Stimulated activated effector memory CD8-positive, alpha-beta T cell treated with anti-CD3 and anti-CD28 coated beads, Interleukin-12 subunit alpha, Interleukin-12 subunit beta, amount 100 ng/mL, for 72 hours (primary cell): ENCODE measurements at regions not wholly inside any gene's neighbourhood (a gene's known extent, or its start where the extent isn't known, plus 50 kb on each side); places are given as distances from the start of the nearest gene placed in this dataset.

Experiments
- ATAC-seq: fragments of 150-1000 bp; cut with Tn5 transposase; 2 replicates; pipeline ENCODE4 v1.10.0; 2021
- DNase-seq, 2 donors: peaks; one replicate each; pipeline ENCODE4 v3.0.0; 2021 to 2022; ENCODE audit warnings: low spot score in 2 of 2
- H3K27ac Mint-ChIP-seq: one replicate; pipeline ENCODE4 v1.8.0; 2022; ENCODE audit warnings: mild to moderate bottlenecking, mixed read lengths
- H3K36me3 Mint-ChIP-seq: one replicate; pipeline ENCODE4 v1.8.0; 2022; ENCODE audit warnings: mild to moderate bottlenecking, mixed read lengths
- H3K4me1 Mint-ChIP-seq: one replicate; pipeline ENCODE4 v1.8.0; 2022; ENCODE audit warnings: mixed read lengths
- H3K4me3 Mint-ChIP-seq: one replicate; pipeline ENCODE4 v1.8.0; 2022; ENCODE audit warnings: mild to moderate bottlenecking, mixed read lengths
- H3K9me3 Mint-ChIP-seq: one replicate; pipeline ENCODE4 v1.8.0; 2022; ENCODE audit warnings: mixed read lengths

- Mint-ChIP-seq H3K36me3 (no peaks in the 10 kb centered on the region), H3K27ac (no peak overlapping the region), H3K9me3 (peaks cover 13% of the 10 kb centered on the region), H3K4me1 (no peaks in the 10 kb centered on the region), H3K4me3 (no peak overlapping the region)
- DNase-seq, result no peak
- no peak for ATAC-seq
Observed at GRCh38 chr2:40507432-40507831, 55.5 kb upstream of the SLC8A1 start.

DNA sequence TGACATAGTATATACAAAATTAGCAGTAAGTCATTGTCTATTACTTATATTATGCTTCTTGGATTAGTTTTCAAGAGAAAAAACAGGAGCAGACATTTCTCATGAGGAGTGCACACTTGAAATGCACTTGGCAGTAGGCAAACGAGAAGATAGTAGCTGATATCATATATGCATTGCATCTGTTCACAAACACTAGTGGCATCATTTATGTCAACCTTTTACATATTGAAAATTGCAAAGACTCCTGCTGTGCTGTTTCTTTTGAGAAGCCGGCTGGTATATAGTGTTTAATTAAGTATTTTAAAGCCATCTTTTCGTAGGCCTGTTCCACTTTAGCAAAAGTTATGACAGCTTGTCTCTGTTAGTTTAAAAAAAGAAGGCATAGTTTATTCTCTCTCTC is 58.4 kb upstream of the SLC8A1 start:
- Mint-ChIP-seq H3K27ac (no peak overlapping the region), H3K4me1 (no peaks in the 10 kb centered on the region), H3K36me3 (no peaks in the 10 kb centered on the region), H3K9me3 (peaks cover 11% of the 10 kb centered on the region), H3K4me3 (no peak overlapping the region)
- ATAC-seq (no peak), DNase-seq (no peak)

- H3K4me3 Mint-ChIP-seq, result no peak overlapping the region
- H3K27ac Mint-ChIP-seq, result no peak overlapping the region
- H3K9me3 Mint-ChIP-seq, result peaks cover 11% of the 10 kb centered on the region
- DNase-seq (no peak), ATAC-seq (no peak)
- no peaks in the 10 kb centered on the region for H3K4me1 Mint-ChIP-seq
- no peaks in the 10 kb centered on the region for H3K36me3 Mint-ChIP-seq
Observed at GRCh38 chr2:40511661-40512213, 59.8 kb upstream of the SLC8A1 start.

GRCh38 chr2:40512256-40512655 is 60.4 kb upstream of the SLC8A1 start:
- Mint-ChIP-seq H3K4me1 (no peaks in the 10 kb centered on the region), H3K27ac (no peak overlapping the region), H3K4me3 (no peak overlapping the region), H3K36me3 (no peaks in the 10 kb centered on the region), H3K9me3 (peaks cover 11% of the 10 kb centered on the region)
- ATAC-seq (no peak), DNase-seq (no peak)

GRCh38 chr2:40513201-40513600 is 61.3 kb upstream of the SLC8A1 start:
- DNase-seq, result no peak
- H3K4me1 Mint-ChIP-seq, result no peaks in the 10 kb centered on the region
- no peak for ATAC-seq

GRCh38 chr2:40516604-40517003 is 64.7 kb upstream of the SLC8A1 start:
- DNase-seq (no peak), ATAC-seq (no peak)
- H3K4me3 Mint-ChIP-seq, result no peak overlapping the region
- no peaks in the 10 kb centered on the region for H3K4me1 Mint-ChIP-seq
- peaks cover 9% of the 10 kb centered on the region for H3K9me3 Mint-ChIP-seq
- H3K27ac Mint-ChIP-seq, result no peak overlapping the region
- H3K36me3 Mint-ChIP-seq, result no peaks in the 10 kb centered on the region

More at GRCh38 chr2:40513201-40513600, 61.3 kb upstream of the SLC8A1 start:
- Mint-ChIP-seq H3K36me3 (no peaks in the 10 kb centered on the region), H3K27ac (no peak overlapping the region), H3K4me3 (no peak overlapping the region), H3K9me3 (peaks cover 11% of the 10 kb centered on the region)

GRCh38 chr2:40528564-40528963 is 76.7 kb upstream of the SLC8A1 start:
- H3K4me1 Mint-ChIP-seq, result no peaks in the 10 kb centered on the region
- H3K4me3 Mint-ChIP-seq, result no peak overlapping the region
- ATAC-seq (no peak), DNase-seq (no peak)
- H3K27ac Mint-ChIP-seq, result no peak overlapping the region
- no peaks in the 10 kb centered on the region for H3K36me3 Mint-ChIP-seq
- H3K9me3 Mint-ChIP-seq, result peaks cover 18% of the 10 kb centered on the region

- DNase-seq, result no peak
- no peaks in the 10 kb centered on the region for H3K36me3 Mint-ChIP-seq
- no peaks in the 10 kb centered on the region for H3K4me1 Mint-ChIP-seq
- H3K27ac Mint-ChIP-seq, result no peak overlapping the region
- ATAC-seq, result no peak
- peaks cover 20% of the 10 kb centered on the region for H3K9me3 Mint-ChIP-seq
- H3K4me3 Mint-ChIP-seq, result no peak overlapping the region
Observed at GRCh38 chr2:40531359-40531758, 79.5 kb upstream of the SLC8A1 start.

DNA sequence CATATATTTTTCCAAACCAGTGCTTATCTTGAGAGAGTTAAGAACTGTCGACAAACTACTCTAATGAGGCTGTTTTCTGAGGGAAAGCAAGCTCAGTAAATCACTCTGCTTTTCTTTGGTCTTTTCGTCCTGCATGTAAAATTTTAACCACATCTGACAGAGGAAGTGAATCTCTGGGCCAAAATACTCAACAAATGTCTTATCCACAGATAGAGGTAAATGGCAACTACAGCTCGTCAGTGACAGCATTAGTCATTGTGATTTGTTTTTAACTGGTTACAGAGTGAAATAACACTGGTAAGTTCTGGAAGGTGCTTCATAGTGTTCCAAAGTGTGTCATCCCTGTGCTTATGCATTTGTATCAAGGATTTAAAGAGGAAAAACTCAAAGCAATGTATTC is 82.6 kb upstream of the SLC8A1 start:
- Mint-ChIP-seq H3K4me1 (no peaks in the 10 kb centered on the region), H3K9me3 (peaks cover 12% of the 10 kb centered on the region), H3K36me3 (no peaks in the 10 kb centered on the region), H3K4me3 (no peak overlapping the region), H3K27ac (no peak overlapping the region)
- ATAC-seq (no peak), DNase-seq (no peak)

GRCh38 chr2:40535972-40536371 is 84.1 kb upstream of the SLC8A1 start:
- no peak for ATAC-seq
- H3K36me3 Mint-ChIP-seq, result no peaks in the 10 kb centered on the region
- no peak for DNase-seq
- H3K9me3 Mint-ChIP-seq, result peaks cover 12% of the 10 kb centered on the region
- H3K4me1 Mint-ChIP-seq, result no peaks in the 10 kb centered on the region
- no peak overlapping the region for H3K4me3 Mint-ChIP-seq
- no peak overlapping the region for H3K27ac Mint-ChIP-seq

GRCh38 chr2:40540026-40540425 is 88.1 kb upstream of the SLC8A1 start:
- no peak for DNase-seq
- Mint-ChIP-seq H3K9me3 (peaks cover 10% of the 10 kb centered on the region), H3K4me3 (no peak overlapping the region), H3K36me3 (no peaks in the 10 kb centered on the region), H3K4me1 (no peaks in the 10 kb centered on the region), H3K27ac (no peak overlapping the region)
- no peak for ATAC-seq

- Mint-ChIP-seq H3K4me3 (no peak overlapping the region), H3K27ac (no peak overlapping the region), H3K9me3 (peaks cover 17% of the 10 kb centered on the region), H3K4me1 (no peaks in the 10 kb centered on the region), H3K36me3 (no peaks in the 10 kb centered on the region)
- ATAC-seq (no peak), DNase-seq (no peak)
Observed at GRCh38 chr2:40543381-40543780, 91.5 kb upstream of the SLC8A1 start.

- no peaks in the 10 kb centered on the region for H3K4me1 Mint-ChIP-seq
- ATAC-seq (no peak), DNase-seq (no peak)
- H3K4me3 Mint-ChIP-seq, result no peak overlapping the region
- H3K36me3 Mint-ChIP-seq, result no peaks in the 10 kb centered on the region
- no peak overlapping the region for H3K27ac Mint-ChIP-seq
- peaks cover 17% of the 10 kb centered on the region for H3K9me3 Mint-ChIP-seq
Observed at GRCh38 chr2:40544072-40544471, 92.2 kb upstream of the SLC8A1 start.

GRCh38 chr2:40545645-40546044 is 93.8 kb upstream of the SLC8A1 start:
- DNase-seq (no peak), ATAC-seq (no peak)
- H3K9me3 Mint-ChIP-seq, result peaks cover 17% of the 10 kb centered on the region
- H3K4me1 Mint-ChIP-seq, result no peaks in the 10 kb centered on the region
- H3K27ac Mint-ChIP-seq, result no peak overlapping the region
- H3K4me3 Mint-ChIP-seq, result no peak overlapping the region
- no peaks in the 10 kb centered on the region for H3K36me3 Mint-ChIP-seq

DNA sequence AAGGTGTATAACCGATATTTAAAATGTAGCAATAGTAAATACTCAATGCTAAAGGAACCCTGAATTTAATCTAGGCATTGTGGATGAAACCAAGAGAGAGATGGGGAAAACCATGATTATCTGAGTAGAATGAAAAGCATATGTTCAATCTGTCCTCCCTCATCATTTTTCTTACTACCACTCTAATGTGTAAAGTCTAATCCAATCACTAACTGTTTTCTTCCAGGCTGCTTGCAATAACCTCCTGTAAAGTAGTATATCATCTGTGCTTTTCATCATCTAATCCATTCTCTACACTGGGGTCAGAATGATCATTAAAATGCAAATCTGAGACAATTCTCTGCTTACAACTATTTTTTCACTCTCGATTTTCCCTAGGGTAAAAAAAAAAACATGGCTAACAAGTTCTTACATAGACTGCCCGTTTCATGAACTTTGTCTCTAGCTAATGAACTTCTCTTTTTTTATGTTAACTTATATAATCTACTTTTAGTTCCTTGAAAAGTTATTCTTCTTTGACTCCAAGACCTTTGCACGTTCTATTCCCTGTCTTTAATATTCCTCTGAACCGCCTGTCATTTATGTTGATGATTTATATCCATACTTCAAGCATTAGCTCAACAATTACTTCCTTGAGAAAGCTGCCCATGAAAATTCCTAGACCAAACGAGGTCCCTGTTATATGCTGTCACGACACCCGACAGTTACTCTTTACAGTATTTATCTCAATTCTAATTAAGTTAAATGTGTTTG is 94.7 kb upstream of the SLC8A1 start:
- DNase-seq, result no peak
- Mint-ChIP-seq H3K36me3 (no peaks in the 10 kb centered on the region), H3K4me3 (no peak overlapping the region), H3K4me1 (no peaks in the 10 kb centered on the region), H3K9me3 (peaks cover 17% of the 10 kb centered on the region), H3K27ac (no peak overlapping the region)
- no peak for ATAC-seq

- H3K4me3 Mint-ChIP-seq, result no peak overlapping the region
- no peak overlapping the region for H3K27ac Mint-ChIP-seq
- no peak for DNase-seq
- no peaks in the 10 kb centered on the region for H3K36me3 Mint-ChIP-seq
- peaks cover 19% of the 10 kb centered on the region for H3K9me3 Mint-ChIP-seq
- H3K4me1 Mint-ChIP-seq, result no peaks in the 10 kb centered on the region
- ATAC-seq, result no peak
Observed at GRCh38 chr2:40548521-40548920, 96.6 kb upstream of the SLC8A1 start.
